ENCODE measurements at regions not wholly inside any gene's neighbourhood (a gene's known extent, or its start where the extent isn't known, plus 50 kb on each side); places are given as distances from the start of the nearest gene placed in this dataset.

DNA sequence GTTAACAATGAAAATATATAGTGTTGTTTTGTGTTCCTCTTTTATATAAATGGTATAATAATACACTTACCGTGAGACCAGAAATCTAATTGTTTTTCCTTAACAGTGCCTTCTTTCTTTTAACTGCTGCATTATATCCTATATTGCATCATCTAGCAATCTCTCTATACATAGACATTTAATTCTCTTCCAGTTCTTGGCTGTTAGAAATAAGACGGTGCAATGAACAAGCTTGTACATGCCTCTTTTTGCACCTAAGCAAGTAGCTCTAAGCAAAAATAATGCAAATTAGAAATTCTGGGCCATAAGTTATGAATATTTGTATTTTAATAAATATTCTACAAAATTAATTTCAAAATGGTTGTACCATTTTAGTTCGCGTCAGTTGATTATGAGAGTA lies 55.9 kb upstream of the AHR start:
- Histone ChIP-seq H3K4me3 (ENCODE audit: low read depth, low read length) (no peak overlapping the region), H3K27me3 (no peaks in the 10 kb centered on the region), H3K4me1 (no peaks in the 10 kb centered on the region), H3K9me3 (no peaks in the 10 kb centered on the region), H3K36me3 (no peaks in the 10 kb centered on the region)
- no peak for DNase-seq
- TF ChIP-seq, protein P1, sequence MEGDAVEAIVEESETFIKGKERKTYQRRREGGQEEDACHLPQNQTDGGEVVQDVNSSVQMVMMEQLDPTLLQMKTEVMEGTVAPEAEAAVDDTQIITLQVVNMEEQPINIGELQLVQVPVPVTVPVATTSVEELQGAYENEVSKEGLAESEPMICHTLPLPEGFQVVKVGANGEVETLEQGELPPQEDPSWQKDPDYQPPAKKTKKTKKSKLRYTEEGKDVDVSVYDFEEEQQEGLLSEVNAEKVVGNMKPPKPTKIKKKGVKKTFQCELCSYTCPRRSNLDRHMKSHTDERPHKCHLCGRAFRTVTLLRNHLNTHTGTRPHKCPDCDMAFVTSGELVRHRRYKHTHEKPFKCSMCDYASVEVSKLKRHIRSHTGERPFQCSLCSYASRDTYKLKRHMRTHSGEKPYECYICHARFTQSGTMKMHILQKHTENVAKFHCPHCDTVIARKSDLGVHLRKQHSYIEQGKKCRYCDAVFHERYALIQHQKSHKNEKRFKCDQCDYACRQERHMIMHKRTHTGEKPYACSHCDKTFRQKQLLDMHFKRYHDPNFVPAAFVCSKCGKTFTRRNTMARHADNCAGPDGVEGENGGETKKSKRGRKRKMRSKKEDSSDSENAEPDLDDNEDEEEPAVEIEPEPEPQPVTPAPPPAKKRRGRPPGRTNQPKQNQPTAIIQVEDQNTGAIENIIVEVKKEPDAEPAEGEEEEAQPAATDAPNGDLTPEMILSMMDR (IDR thresholded peaks at IDR 0.05; ENCODE audit: low read depth, low read length), result no peak

GRCh38 chr7:17244786-17245185 lies 53.7 kb upstream of the AHR start:
- no peaks in the 10 kb centered on the region for H3K27me3 ChIP-seq

DNA sequence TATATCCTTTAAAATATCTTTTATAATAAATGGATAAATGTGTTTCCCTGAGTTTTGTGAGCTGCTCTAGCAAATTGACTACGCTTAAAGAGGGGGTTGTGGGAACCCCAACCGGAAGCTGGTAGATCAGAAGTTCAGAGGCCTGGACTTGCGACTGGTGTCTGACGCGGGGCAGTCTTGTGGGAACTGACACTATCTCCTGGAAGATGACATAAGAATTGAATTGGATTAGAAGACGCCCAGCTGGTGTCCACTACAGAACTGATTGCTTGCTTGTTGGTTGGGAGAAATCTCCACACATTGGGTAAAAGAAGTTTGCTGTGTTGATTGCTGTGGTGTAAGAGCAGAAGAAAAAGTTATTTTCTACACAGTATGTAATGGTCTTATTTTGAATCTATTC lies 51.1 kb upstream of the AHR start:
- H3K27me3 ChIP-seq, result no peaks in the 10 kb centered on the region
- no peaks in the 10 kb centered on the region for H3K9me3 ChIP-seq
- DNase-seq, result no peak
- no peaks in the 10 kb centered on the region for H3K4me1 ChIP-seq
- no peak overlapping the region for H3K4me3 ChIP-seq (ENCODE audit: low read depth, low read length)
- no peaks in the 10 kb centered on the region for H3K36me3 ChIP-seq
- TF ChIP-seq, protein P1 (IDR thresholded peaks at IDR 0.05; ENCODE audit: low read depth, low read length), result no peak

More at GRCh38 chr7:17244786-17245185, 53.7 kb upstream of the AHR start:
- no peak overlapping the region for H3K4me3 ChIP-seq (ENCODE audit: low read depth, low read length)
- no peak for DNase-seq
- TF ChIP-seq, protein P1 (IDR thresholded peaks at IDR 0.05; ENCODE audit: low read depth, low read length), result no peak
- no peaks in the 10 kb centered on the region for H3K4me1 ChIP-seq
- no peaks in the 10 kb centered on the region for H3K9me3 ChIP-seq
- no peaks in the 10 kb centered on the region for H3K36me3 ChIP-seq

- DNase-seq, result no peak
- H3K27me3 ChIP-seq, result no peaks in the 10 kb centered on the region
- no peaks in the 10 kb centered on the region for H3K36me3 ChIP-seq
- no peak overlapping the region for H3K4me3 ChIP-seq (ENCODE audit: low read depth, low read length)
- TF ChIP-seq, protein P1 (IDR thresholded peaks at IDR 0.05; ENCODE audit: low read depth, low read length), result no peak
- no peaks in the 10 kb centered on the region for H3K9me3 ChIP-seq
- H3K4me1 ChIP-seq, result no peaks in the 10 kb centered on the region
Observed at GRCh38 chr7:17248527-17248926, 49.9 kb upstream of the AHR start.

All from BE2C (cell line).